Testis (tissue), 2 donors: ENCODE measurements at regions not wholly inside any gene's neighbourhood (a gene's known extent, or its start where the extent isn't known, plus 50 kb on each side); places are given as distances from the start of the nearest gene placed in this dataset.
"Not testable (repeated sequence)": the region's sequence is repeated elsewhere in the genome, so short reads cannot be mapped to it uniquely, and the experiment has no call there.

Source experiments
- DNase-seq: peaks from one replicate; pipeline ENCODE4 v3.0.0-alpha.2; 2019
- H3K27ac ChIP-seq, 2 donors: fragments of 200-600 bp; sonication (generic); one replicate each; pipeline ENCODE4 v1.5.1; 2019
- H3K27me3 ChIP-seq: fragments of 200-600 bp; sonication (generic); one replicate; pipeline ENCODE4 v1.5.1; 2019
- H3K36me3 ChIP-seq: fragments of 200-600 bp; sonication (generic); one replicate; pipeline ENCODE4 v1.5.1; 2017; ENCODE audit warnings: low read depth; ENCODE audit errors: missing control alignments
- H3K4me1 ChIP-seq: fragments of 200-600 bp; sonication (generic); one replicate; pipeline ENCODE4 v1.5.1; 2019
- H3K4me3 ChIP-seq, 2 donors: fragments of 200-600 bp; sonication (generic); one replicate each; pipeline ENCODE4 v1.5.1; 2017 to 2019
- H3K9me3 ChIP-seq: fragments of 200-600 bp; sonication (generic); one replicate; pipeline ENCODE4 v1.5.1; 2017
- CTCF ChIP-seq, 3 experiments: fragments of 450-650 bp in 2 of 3; fragments of 200-600 bp in 1 of 3; sonication (generic) in 1 of 3; IDR thresholded peaks; one replicate each; pipeline ENCODE4 v1.5.1; 2016 to 2019; ENCODE audit warnings: antibody characterized with exemption in 3 of 3, mild to moderate bottlenecking in 2 of 3, moderate library complexity in 1 of 3
- POLR2A ChIP-seq: fragments of 450-650 bp; IDR thresholded peaks from one replicate; pipeline ENCODE4 v1.6.1; 2017; ENCODE audit warnings: antibody characterized with exemption, mild to moderate bottlenecking, moderate library complexity
- WGBS, 2 donors: methylation state at CpG; one replicate each; pipeline ENCODE4 v1.1.5; 2018; 5-methylcytosine and 5-hydroxymethylcytosine counted together
- intact Hi-C: fragments of 100-400 bp; cut with DNase I; formaldehyde crosslinking; loops from one replicate; pipeline ENCODE4 v1.15.1; 2023; ENCODE audit warnings: low total_unique reads

GRCh38 chr4:97072666-97073065, 1070.6 kb downstream of the STPG2 start:
- H3K27ac ChIP-seq: no peak overlapping the region
- no peaks in the 10 kb centered on the region for H3K27me3 ChIP-seq
- H3K36me3 ChIP-seq: no peaks in the 10 kb centered on the region
- H3K9me3 ChIP-seq: no peaks in the 10 kb centered on the region
- no peak for TF ChIP-seq POLR2A
- no peak for TF ChIP-seq CTCF (IDR thresholded peaks at IDR 0.05)
- intact Hi-C loops: no loop called here
- 72 to 76% methylated on average over 3 of the region's 3 CpGs for WGBS, 2 donors
- H3K4me3 ChIP-seq: no peak overlapping the region
- H3K4me1 ChIP-seq: no peaks in the 10 kb centered on the region
- DNase-seq: no peak

GRCh38 chr4:97073194-97073593, 1070.1 kb downstream of the STPG2 start:
- Histone ChIP-seq H3K27me3 (no peaks in the 10 kb centered on the region), H3K4me1 (no peaks in the 10 kb centered on the region), H3K36me3 (no peaks in the 10 kb centered on the region), H3K27ac (no peak overlapping the region), H3K4me3 (no peak overlapping the region), H3K9me3 (no peaks in the 10 kb centered on the region)
- WGBS, 2 donors: 77 to 81% methylated on average over 3 of the region's 3 CpGs
- TF ChIP-seq CTCF (IDR thresholded peaks at IDR 0.05) (no peak), POLR2A (no peak)
- intact Hi-C loops: no loop called here
- DNase-seq: no peak

- Histone ChIP-seq H3K9me3 (no peaks in the 10 kb centered on the region), H3K4me1 (no peaks in the 10 kb centered on the region), H3K27me3 (no peaks in the 10 kb centered on the region), H3K36me3 (no peaks in the 10 kb centered on the region), H3K4me3 (no peak overlapping the region), H3K27ac (no peak overlapping the region)
- DNase-seq: no peak
- 79 to 88% methylated on average over 2 of the region's 2 CpGs for WGBS, 2 donors
- no peak for TF ChIP-seq CTCF (IDR thresholded peaks at IDR 0.05)
- no peak for TF ChIP-seq POLR2A
- intact Hi-C loops: no loop called here
Observed at GRCh38 chr4:97074531-97074930, 1068.7 kb downstream of the STPG2 start.

- TF ChIP-seq POLR2A (no peak), CTCF (IDR thresholded peaks at IDR 0.05) (no peak)
- Histone ChIP-seq H3K4me1 (no peaks in the 10 kb centered on the region), H3K4me3 (no peak overlapping the region), H3K36me3 (no peaks in the 10 kb centered on the region), H3K27ac (no peak overlapping the region), H3K9me3 (no peaks in the 10 kb centered on the region), H3K27me3 (no peaks in the 10 kb centered on the region)
- no peak for DNase-seq
- intact Hi-C loops: no loop called here
Observed at GRCh38 chr4:97081951-97082350, 1061.3 kb downstream of the STPG2 start.

- H3K27me3 ChIP-seq, H3K9me3 ChIP-seq, H3K4me3 ChIP-seq, H3K36me3 ChIP-seq, intact Hi-C loops, DNase-seq, H3K27ac ChIP-seq, H3K4me1 ChIP-seq: not testable (repeated sequence)
- 53 to 56% methylated on average over 6 of the region's 6 CpGs for WGBS, 2 donors
Observed at GRCh38 chr4:97097036-97097435, 1046.2 kb downstream of the STPG2 start.

- H3K4me3 ChIP-seq, H3K36me3 ChIP-seq, H3K27ac ChIP-seq, DNase-seq, H3K27me3 ChIP-seq, intact Hi-C loops, H3K9me3 ChIP-seq, H3K4me1 ChIP-seq: not testable (repeated sequence)
- 87 to 90% methylated on average over 7 of the region's 7 CpGs for WGBS, 2 donors
Observed at GRCh38 chr4:97101171-97101570, 1042.1 kb downstream of the STPG2 start.
